MM.1S (cell line): ENCODE measurements at regions not wholly inside any gene's neighbourhood (a gene's known extent, or its start where the extent isn't known, plus 50 kb on each side); places are given as distances from the start of the nearest gene placed in this dataset.

Experiments used
- DNase-seq: peaks from one replicate; pipeline ENCODE4 v3.0.0-alpha.2; 2015
- H2AFZ ChIP-seq: fragments of 300-600 bp; sonication (generic); 2 replicates; pipeline ENCODE4 v1.6.0; 2016; ENCODE audit warnings: antibody characterized with exemption, low read length
- H3F3A ChIP-seq: fragments of 300-600 bp; sonication (generic); 2 replicates; pipeline ENCODE4 v1.6.1; 2016; ENCODE audit warnings: mild to moderate bottlenecking, antibody characterized with exemption, low read length, moderate library complexity, mixed read lengths; ENCODE audit not compliant: insufficient read depth
- H3K27ac ChIP-seq: fragments of 300-600 bp; sonication (generic); 2 replicates; pipeline ENCODE4 v1.5.1; 2016; ENCODE audit warnings: mild to moderate bottlenecking, low read length
- H3K27me3 ChIP-seq: fragments of 300-600 bp; sonication (generic); replicated peaks from 2 replicates; pipeline ENCODE4 v1.6.0; 2016; ENCODE audit warnings: low read length; ENCODE audit not compliant: insufficient read depth
- H3K36me3 ChIP-seq: fragments of 300-600 bp; sonication (generic); replicated peaks from 2 replicates; pipeline ENCODE4 v1.6.1; 2016; ENCODE audit warnings: mild to moderate bottlenecking, low read length, mixed read lengths; ENCODE audit not compliant: insufficient read depth
- H3K4me1 ChIP-seq: fragments of 300-600 bp; sonication (generic); 2 replicates; pipeline ENCODE4 v1.6.1; 2016; ENCODE audit warnings: low read length, mixed read lengths
- H3K4me2 ChIP-seq: fragments of 300-600 bp; sonication (generic); 2 replicates; pipeline ENCODE4 v1.6.0; 2016; ENCODE audit warnings: low read depth, low read length
- H3K4me3 ChIP-seq: fragments of 300-600 bp; sonication (generic); 2 replicates; pipeline ENCODE4 v1.5.1; 2016; ENCODE audit warnings: low read length, mixed read lengths
- H3K79me2 ChIP-seq: fragments of 300-600 bp; sonication (generic); 2 replicates; pipeline ENCODE4 v1.6.1; 2016; ENCODE audit warnings: mixed run types, low read length, mixed read lengths
- H3K9ac ChIP-seq: fragments of 300-600 bp; sonication (generic); 2 replicates; pipeline ENCODE4 v1.6.1; 2016; ENCODE audit warnings: low read length, mixed read lengths
- H3K9me2 ChIP-seq: fragments of 300-600 bp; sonication (generic); replicated peaks from 2 replicates; pipeline ENCODE4 v1.6.1; 2016; ENCODE audit warnings: mild to moderate bottlenecking, low read length, mixed read lengths; ENCODE audit not compliant: insufficient read depth
- H3K9me3 ChIP-seq: fragments of 300-600 bp; sonication (generic); replicated peaks from 2 replicates; pipeline ENCODE4 v1.6.1; 2016; ENCODE audit warnings: mild to moderate bottlenecking, low read length, mixed read lengths; ENCODE audit not compliant: insufficient read depth
- H4K20me1 ChIP-seq: fragments of 300-600 bp; sonication (generic); 2 replicates; pipeline ENCODE4 v1.6.1; 2016; ENCODE audit warnings: mild to moderate bottlenecking, low read length, moderate library complexity, mixed read lengths; ENCODE audit not compliant: insufficient read depth
- EZH2 ChIP-seq: fragments of 300-600 bp; sonication (generic); optimal IDR thresholded peaks from 2 replicates; pipeline ENCODE3; 2017; ENCODE audit warnings: low read depth, mild to moderate bottlenecking, antibody characterized with exemption, low read length, mixed read lengths
- EZH2phosphoT487 ChIP-seq: fragments of 300-600 bp; sonication (generic); IDR thresholded peaks from 2 replicates; pipeline ENCODE4 v1.6.1; 2018; ENCODE audit warnings: antibody characterized with exemption, low read length
- TF ChIP-seq, protein P1 (sequence below): fragments of 300-600 bp; sonication (generic); IDR thresholded peaks from 2 replicates; pipeline ENCODE4 v1.5.1; 2016; ENCODE audit warnings: antibody characterized with exemption, low read length, mixed read lengths

DNA sequence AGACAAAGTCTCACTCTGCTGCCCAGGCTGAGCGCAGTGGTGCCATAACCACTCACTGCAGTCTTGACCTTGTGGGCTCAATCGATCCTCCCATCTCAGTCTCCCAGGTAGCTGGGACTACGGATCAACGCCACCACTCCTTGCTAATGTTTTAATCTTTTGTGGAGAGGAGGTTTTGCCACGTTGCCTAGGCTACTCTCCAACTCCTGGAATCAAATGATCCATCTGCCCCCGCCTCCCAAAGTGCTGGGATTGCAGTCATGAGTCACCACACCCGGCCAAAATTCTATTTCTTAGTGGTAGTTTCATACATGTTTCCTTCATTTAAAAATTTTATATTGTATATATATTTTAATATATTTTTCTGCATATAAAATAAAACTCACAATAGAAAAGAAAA, 125.8 kb upstream of the CLNK start:
- Histone ChIP-seq H3K4me2 (no peak overlapping the region), H3K4me3 (no peak overlapping the region), H3K9me3 (no peaks in the 10 kb centered on the region), H3K79me2 (no peaks in the 10 kb centered on the region), H3K27ac (no peak overlapping the region), H3K36me3 (no peaks in the 10 kb centered on the region), H3K9me2 (no peaks in the 10 kb centered on the region), H4K20me1 (no peaks in the 10 kb centered on the region), H3K27me3 (no peaks in the 10 kb centered on the region), H2AFZ (no peak overlapping the region), H3K4me1 (no peaks in the 10 kb centered on the region), H3K9ac (no peak overlapping the region), H3F3A (no peaks in the 10 kb centered on the region)
- TF ChIP-seq, protein P1, sequence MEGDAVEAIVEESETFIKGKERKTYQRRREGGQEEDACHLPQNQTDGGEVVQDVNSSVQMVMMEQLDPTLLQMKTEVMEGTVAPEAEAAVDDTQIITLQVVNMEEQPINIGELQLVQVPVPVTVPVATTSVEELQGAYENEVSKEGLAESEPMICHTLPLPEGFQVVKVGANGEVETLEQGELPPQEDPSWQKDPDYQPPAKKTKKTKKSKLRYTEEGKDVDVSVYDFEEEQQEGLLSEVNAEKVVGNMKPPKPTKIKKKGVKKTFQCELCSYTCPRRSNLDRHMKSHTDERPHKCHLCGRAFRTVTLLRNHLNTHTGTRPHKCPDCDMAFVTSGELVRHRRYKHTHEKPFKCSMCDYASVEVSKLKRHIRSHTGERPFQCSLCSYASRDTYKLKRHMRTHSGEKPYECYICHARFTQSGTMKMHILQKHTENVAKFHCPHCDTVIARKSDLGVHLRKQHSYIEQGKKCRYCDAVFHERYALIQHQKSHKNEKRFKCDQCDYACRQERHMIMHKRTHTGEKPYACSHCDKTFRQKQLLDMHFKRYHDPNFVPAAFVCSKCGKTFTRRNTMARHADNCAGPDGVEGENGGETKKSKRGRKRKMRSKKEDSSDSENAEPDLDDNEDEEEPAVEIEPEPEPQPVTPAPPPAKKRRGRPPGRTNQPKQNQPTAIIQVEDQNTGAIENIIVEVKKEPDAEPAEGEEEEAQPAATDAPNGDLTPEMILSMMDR = no peak
- TF ChIP-seq EZH2phosphoT487 = no peak
- no peak for TF ChIP-seq EZH2
- no peak for DNase-seq

- H3K36me3 ChIP-seq = no peaks in the 10 kb centered on the region
- H4K20me1 ChIP-seq = no peaks in the 10 kb centered on the region
Observed at GRCh38 chr4:10809905-10810304, 125.3 kb upstream of the CLNK start.

GRCh38 chr4:10808591-10808990, 124.0 kb upstream of the CLNK start:
- H3K79me2 ChIP-seq = no peaks in the 10 kb centered on the region
- no peak overlapping the region for H2AFZ ChIP-seq
- no peak overlapping the region for H3K27ac ChIP-seq
- DNase-seq = no peak
- H3K4me2 ChIP-seq = no peak overlapping the region
- no peaks in the 10 kb centered on the region for H3F3A ChIP-seq
- H3K9ac ChIP-seq = no peak overlapping the region
- no peaks in the 10 kb centered on the region for H3K36me3 ChIP-seq
- no peaks in the 10 kb centered on the region for H3K27me3 ChIP-seq
- H3K9me2 ChIP-seq = no peaks in the 10 kb centered on the region
- H3K4me3 ChIP-seq = no peak overlapping the region
- H3K9me3 ChIP-seq = no peaks in the 10 kb centered on the region
- no peaks in the 10 kb centered on the region for H4K20me1 ChIP-seq
- H3K4me1 ChIP-seq = no peaks in the 10 kb centered on the region
- TF ChIP-seq EZH2phosphoT487 = no peak
- TF ChIP-seq EZH2 = no peak
- TF ChIP-seq, protein P1 = no peak

More at GRCh38 chr4:10809905-10810304, 125.3 kb upstream of the CLNK start:
- H3K4me2 ChIP-seq = no peak overlapping the region
- no peaks in the 10 kb centered on the region for H3K9me3 ChIP-seq
- H2AFZ ChIP-seq = no peak overlapping the region
- no peaks in the 10 kb centered on the region for H3F3A ChIP-seq
- H3K4me1 ChIP-seq = no peaks in the 10 kb centered on the region
- DNase-seq = no peak
- no peak overlapping the region for H3K27ac ChIP-seq
- TF ChIP-seq, protein P1 = no peak
- TF ChIP-seq EZH2 (no peak), EZH2phosphoT487 (no peak)
- H3K9me2 ChIP-seq = no peaks in the 10 kb centered on the region
- no peak overlapping the region for H3K9ac ChIP-seq
- no peaks in the 10 kb centered on the region for H3K27me3 ChIP-seq
- H3K4me3 ChIP-seq = no peak overlapping the region
- no peaks in the 10 kb centered on the region for H3K79me2 ChIP-seq
